Brain microvascular endothelial cell (primary cell): ENCODE measurements at regions not wholly inside any gene's neighbourhood (a gene's known extent, or its start where the extent isn't known, plus 50 kb on each side); places are given as distances from the start of the nearest gene placed in this dataset.

Experiments
- DNase-seq: peaks from one replicate; pipeline ENCODE4 v3.0.0-alpha.2; 2020
- H3K27ac ChIP-seq: fragments of 250-450 bp; sonication (Bioruptor Pico); 2 replicates; pipeline ENCODE4 v1.5.1; 2020; ENCODE audit warnings: mild to moderate bottlenecking, moderate library complexity
- H3K27me3 ChIP-seq: fragments of 250-450 bp; sonication (Bioruptor Pico); replicated peaks from 2 replicates; pipeline ENCODE4 v1.5.1; 2020; ENCODE audit warnings: mild to moderate bottlenecking
- H3K36me3 ChIP-seq: fragments of 250-450 bp; sonication (Bioruptor Pico); replicated peaks from 2 replicates; pipeline ENCODE4 v1.5.1; 2020; ENCODE audit warnings: mild to moderate bottlenecking
- H3K4me3 ChIP-seq: 2 replicates; pipeline ENCODE4 v1.5.1; 2011; ENCODE audit warnings: low read depth, mild to moderate bottlenecking, control low read depth, low read length, moderate library complexity
- CTCF ChIP-seq: IDR thresholded peaks from 2 replicates; pipeline ENCODE4 v1.5.1; 2011; ENCODE audit warnings: low read depth, mild to moderate bottlenecking, moderate library complexity, low read length, control low read depth, inconsistent platforms; ENCODE audit errors: missing control alignments
- in situ Hi-C: cut with HindIII; loops from 2 replicates; pipeline ENCODE4 v1.10.0; 2017; ENCODE audit warnings: low sequenced_read_pairs, low pct_ligation_motif_present

DNA sequence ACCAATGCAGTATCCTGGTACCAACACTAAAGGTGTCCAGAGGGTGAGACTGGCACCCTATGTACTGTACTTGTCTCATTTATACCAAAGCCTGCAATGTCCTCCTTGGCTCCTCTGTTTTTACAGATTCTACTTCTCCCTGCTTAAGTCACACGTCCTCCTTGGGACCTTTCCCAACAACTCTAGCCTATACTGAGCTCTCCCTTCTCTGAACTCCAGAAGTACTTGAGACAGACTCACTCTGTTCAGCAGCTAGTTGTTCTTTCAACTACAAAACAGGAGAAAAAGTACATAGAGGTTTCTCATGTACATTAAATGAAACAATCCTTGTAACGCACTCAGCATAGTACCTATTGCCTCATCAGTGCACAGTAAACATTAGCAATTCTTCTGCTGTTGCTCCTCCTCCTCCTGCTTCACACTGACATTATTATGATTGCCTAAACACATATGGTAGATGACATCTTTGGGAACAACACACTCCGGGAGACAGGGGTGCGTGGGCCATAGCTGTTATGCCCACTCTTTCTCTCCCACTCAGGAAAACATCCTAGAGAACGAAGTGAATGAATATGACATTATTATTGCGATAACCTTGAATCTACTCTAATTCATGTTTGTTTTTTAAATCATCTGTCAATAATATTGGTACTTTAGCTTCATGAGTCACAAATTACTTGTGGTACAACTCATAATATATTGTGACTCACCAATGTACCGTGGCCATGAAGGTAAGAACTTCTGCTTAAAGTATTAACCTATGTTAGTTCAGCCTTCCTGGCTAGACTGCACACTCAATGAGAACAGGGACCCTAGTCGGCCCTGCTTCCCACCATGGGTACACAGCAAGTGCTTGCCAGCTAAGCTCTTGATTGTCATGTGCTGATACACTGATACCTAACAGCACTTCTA, 180.3 kb upstream of the ADRA1B start:
- no peak overlapping the region for H3K27ac ChIP-seq
- H3K4me3 ChIP-seq = no peak overlapping the region
- no peaks in the 10 kb centered on the region for H3K27me3 ChIP-seq
- in situ Hi-C loops = no loop called here
- no peak for TF ChIP-seq CTCF
- H3K36me3 ChIP-seq = no peaks in the 10 kb centered on the region
- no peak for DNase-seq

GRCh38 chr5:159736844-159737243, 179.4 kb upstream of the ADRA1B start:
- Histone ChIP-seq H3K27me3 (no peaks in the 10 kb centered on the region), H3K27ac (no peak overlapping the region), H3K4me3 (no peak overlapping the region), H3K36me3 (no peaks in the 10 kb centered on the region)
- in situ Hi-C loops = no loop called here
- no peak for DNase-seq
- no peak for TF ChIP-seq CTCF

- no peaks in the 10 kb centered on the region for H3K27me3 ChIP-seq
- no peak overlapping the region for H3K4me3 ChIP-seq
- no peak overlapping the region for H3K27ac ChIP-seq
- TF ChIP-seq CTCF = no peak
- no peak for DNase-seq
- H3K36me3 ChIP-seq = no peaks in the 10 kb centered on the region
- in situ Hi-C loops = no loop called here
Measured at GRCh38 chr5:159737263-159737662, 179.0 kb upstream of the ADRA1B start.

DNA sequence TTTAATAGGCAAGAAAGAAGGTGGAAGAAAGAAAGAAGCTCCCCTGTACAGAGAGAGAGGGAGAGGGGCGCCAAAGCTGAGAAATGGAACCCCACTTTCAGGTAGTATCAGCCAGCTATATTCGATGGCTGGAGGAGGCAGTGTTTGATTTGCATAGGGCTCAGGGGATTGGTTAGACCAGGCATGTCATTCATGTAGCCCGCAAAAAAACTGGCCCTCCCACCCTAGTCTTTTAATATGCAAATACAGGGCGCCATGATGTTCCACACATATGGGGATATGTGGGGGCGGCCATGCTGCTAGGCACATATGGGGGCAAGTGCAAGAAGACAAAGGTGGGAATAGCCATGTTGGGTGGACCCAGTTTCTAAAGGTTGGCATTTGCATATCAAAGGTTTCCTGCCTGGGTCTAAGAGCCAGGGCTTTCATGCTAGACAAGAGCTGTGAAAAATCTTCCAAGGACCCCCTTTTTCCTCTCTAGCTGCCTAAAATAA, 174.4 kb upstream of the ADRA1B start:
- in situ Hi-C loops = no loop called here
- DNase-seq = no peak
- no peak for TF ChIP-seq CTCF

DNA sequence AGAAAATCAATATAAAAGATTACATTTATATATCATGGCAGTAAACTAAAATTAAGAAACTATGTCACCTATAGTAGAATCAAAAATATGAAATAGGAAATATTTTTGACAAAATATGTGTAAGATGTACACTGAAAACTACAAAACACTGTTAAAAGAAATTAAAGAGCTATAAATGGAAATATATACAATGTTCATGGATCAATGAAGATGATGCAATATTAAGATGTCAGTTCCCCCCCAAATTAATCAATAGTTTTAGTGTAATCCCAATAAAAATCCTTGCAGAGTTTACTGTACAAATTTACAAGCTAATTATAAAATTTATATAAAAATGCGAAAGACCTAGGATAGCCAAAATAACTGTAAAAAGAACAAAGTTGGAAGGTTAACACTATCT, 173.0 kb upstream of the ADRA1B start:
- Histone ChIP-seq H3K36me3 (no peaks in the 10 kb centered on the region), H3K27me3 (no peaks in the 10 kb centered on the region), H3K4me3 (no peak overlapping the region), H3K27ac (no peak overlapping the region)
- no peak for TF ChIP-seq CTCF
- DNase-seq = no peak
- in situ Hi-C loops = no loop called here

More for the DNA sequence above, 174.4 kb upstream of the ADRA1B start:
- no peak overlapping the region for H3K27ac ChIP-seq
- no peaks in the 10 kb centered on the region for H3K36me3 ChIP-seq
- no peak overlapping the region for H3K4me3 ChIP-seq
- H3K27me3 ChIP-seq = no peaks in the 10 kb centered on the region

- TF ChIP-seq CTCF = no peak
- H3K27me3 ChIP-seq = no peaks in the 10 kb centered on the region
- H3K4me3 ChIP-seq = no peak overlapping the region
- no peak for DNase-seq
- in situ Hi-C loops = no loop called here
- H3K27ac ChIP-seq = no peak overlapping the region
- no peaks in the 10 kb centered on the region for H3K36me3 ChIP-seq
Measured at GRCh38 chr5:159746707-159747106, 169.6 kb upstream of the ADRA1B start.
